ENCODE measurements at regions not wholly inside any gene's neighbourhood (a gene's known extent, or its start where the extent isn't known, plus 50 kb on each side); places are given as distances from the start of the nearest gene placed in this dataset.
"Not testable (repeated sequence)": the region's sequence is repeated elsewhere in the genome, so short reads cannot be mapped to it uniquely, and the experiment has no call there.

- H3K4me3 ChIP-seq (ENCODE audit: control insufficient read depth, low read depth, low read length), result no peak overlapping the region
- no peak for TF ChIP-seq CTCF (conservative IDR thresholded peaks at IDR 0.05; ENCODE audit: control insufficient read depth, insufficient read depth, low read depth, low read length)
- DNase-seq (ENCODE audit: low read depth), result no peak
Measured at GRCh38 chr20:11702721-11703518, 214.8 kb upstream of the BTBD3 start.

- no peak overlapping the region for H3K4me3 ChIP-seq (ENCODE audit: control insufficient read depth, low read depth, low read length)
- no peak for DNase-seq (ENCODE audit: low read depth)
- no peak for TF ChIP-seq CTCF (conservative IDR thresholded peaks at IDR 0.05; ENCODE audit: control insufficient read depth, insufficient read depth, low read depth, low read length)
Measured at GRCh38 chr20:11705512-11705911, 212.2 kb upstream of the BTBD3 start.

GRCh38 chr20:11708223-11708622 is 209.5 kb upstream of the BTBD3 start:
- DNase-seq (ENCODE audit: low read depth); H3K4me3 ChIP-seq (ENCODE audit: control insufficient read depth, low read depth, low read length): not testable (repeated sequence)

GRCh38 chr20:11711214-11711613 is 206.5 kb upstream of the BTBD3 start:
- DNase-seq (ENCODE audit: low read depth), result no peak
- TF ChIP-seq CTCF (conservative IDR thresholded peaks at IDR 0.05; ENCODE audit: control insufficient read depth, insufficient read depth, low read depth, low read length), result no peak
- no peak overlapping the region for H3K4me3 ChIP-seq (ENCODE audit: control insufficient read depth, low read depth, low read length)

- no peak for TF ChIP-seq CTCF (conservative IDR thresholded peaks at IDR 0.05; ENCODE audit: control insufficient read depth, insufficient read depth, low read depth, low read length)
- H3K4me3 ChIP-seq (ENCODE audit: control insufficient read depth, low read depth, low read length), result no peak overlapping the region
- DNase-seq (ENCODE audit: low read depth), result no peak
Measured at GRCh38 chr20:11712639-11713160, 205.0 kb upstream of the BTBD3 start.

GRCh38 chr20:11714886-11715285 is 202.8 kb upstream of the BTBD3 start:
- no peak for DNase-seq (ENCODE audit: low read depth)
- H3K4me3 ChIP-seq (ENCODE audit: control insufficient read depth, low read depth, low read length), result no peak overlapping the region
- no peak for TF ChIP-seq CTCF (conservative IDR thresholded peaks at IDR 0.05; ENCODE audit: control insufficient read depth, insufficient read depth, low read depth, low read length)

- no peak overlapping the region for H3K4me3 ChIP-seq (ENCODE audit: control insufficient read depth, low read depth, low read length)
- peak; percentile 35 for TF ChIP-seq CTCF (conservative IDR thresholded peaks at IDR 0.05; ENCODE audit: control insufficient read depth, insufficient read depth, low read depth, low read length)
- peak; percentile 62 for DNase-seq (ENCODE audit: low read depth)
Measured at GRCh38 chr20:11716239-11716944, 201.3 kb upstream of the BTBD3 start.

All from fibroblast of mammary gland (primary cell).